GM19035 (cell line): ENCODE measurements at regions not wholly inside any gene's neighbourhood (a gene's known extent, or its start where the extent isn't known, plus 50 kb on each side); places are given as distances from the start of the nearest gene placed in this dataset.
"Not testable (repeated sequence)": the region's sequence is repeated elsewhere in the genome, so short reads cannot be mapped to it uniquely, and the experiment has no call there.

ENCODE experiments used
- ATAC-seq: cut with Tn5 transposase; IDR thresholded peaks from one replicate; pipeline ENCODE4 v1.9.1; 2021; ENCODE audit not compliant: unreplicated experiment

DNA sequence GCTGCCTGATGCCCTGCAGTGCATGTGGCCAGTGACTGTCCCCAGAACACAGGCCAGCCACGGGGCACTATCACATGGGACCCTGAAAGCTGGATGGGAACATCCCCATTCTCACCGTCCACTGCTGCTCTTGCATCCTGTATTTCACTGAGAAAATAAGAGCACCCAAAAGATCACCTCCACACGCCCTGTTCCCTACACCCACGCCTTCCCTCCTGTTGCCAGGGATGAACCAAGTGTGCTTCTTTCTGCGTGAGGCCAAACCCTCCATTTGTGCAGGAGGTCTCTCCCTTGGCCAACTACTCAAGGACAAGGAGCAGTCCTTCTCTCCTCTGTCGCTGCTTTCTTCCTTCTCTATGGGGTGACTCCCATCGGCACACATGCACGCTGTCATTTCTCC is 118.3 kb downstream of the LRRC37A3 start:
- not testable (repeated sequence) for ATAC-seq

DNA sequence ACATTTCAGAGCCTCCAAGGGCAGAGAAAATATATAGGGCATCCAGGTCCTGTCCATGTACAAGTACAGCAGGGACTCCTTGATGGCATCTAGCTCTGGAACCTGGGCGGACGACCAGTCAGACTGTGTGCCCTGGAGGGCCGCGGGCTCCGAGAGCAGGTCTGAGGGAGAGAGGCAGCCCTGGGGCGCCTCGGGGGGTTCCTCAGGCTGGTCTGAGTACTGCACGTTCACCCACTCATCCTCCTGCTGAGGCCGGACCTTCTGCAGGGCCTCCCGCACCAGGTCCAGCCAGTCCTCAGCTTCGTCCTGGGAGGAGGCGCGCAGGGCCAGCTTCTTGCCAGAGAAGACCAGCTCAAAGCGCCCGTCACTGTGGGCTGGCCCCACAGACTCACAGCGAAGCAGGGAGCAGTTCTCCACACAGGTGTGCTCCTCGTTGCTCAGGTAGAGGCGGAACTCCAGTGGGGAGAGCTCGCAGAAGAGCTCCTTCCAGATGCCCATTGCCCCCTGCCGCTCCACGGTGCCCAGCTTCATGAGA is 118.8 kb downstream of the LRRC37A3 start:
- ATAC-seq, result not testable (repeated sequence)

DNA sequence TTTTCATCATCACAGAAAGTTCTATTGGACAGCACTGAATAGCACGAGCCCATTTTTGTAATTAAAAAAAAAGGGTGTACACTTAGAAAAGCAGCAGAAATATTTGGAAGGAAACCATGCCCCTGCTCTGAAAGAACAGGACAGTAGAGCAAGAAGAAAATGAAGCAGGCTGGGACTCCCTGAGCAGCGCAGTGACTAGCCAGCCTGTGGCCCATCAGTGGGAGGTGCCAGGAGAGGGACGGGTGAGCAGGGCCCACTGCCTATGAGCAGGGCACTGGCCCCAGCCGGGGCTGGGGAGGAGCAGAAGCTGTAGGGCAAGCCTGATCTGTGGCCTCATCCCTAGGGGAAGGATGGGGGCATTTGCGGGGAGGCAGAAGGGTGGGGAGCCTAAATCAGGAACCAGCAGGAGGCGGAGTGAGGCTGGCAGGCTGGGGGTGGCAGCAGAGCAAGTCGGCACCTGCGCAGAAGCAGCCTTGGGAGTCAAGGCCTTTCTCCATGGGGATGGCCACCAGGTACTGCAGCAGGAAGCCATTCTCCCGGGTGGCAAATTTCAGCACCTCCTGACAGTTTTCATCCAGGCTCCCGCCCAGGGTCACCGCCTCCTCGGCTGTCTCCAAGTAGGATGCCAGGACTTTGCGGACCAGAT is 119.6 kb downstream of the LRRC37A3 start:
- not testable (repeated sequence) for ATAC-seq

DNA sequence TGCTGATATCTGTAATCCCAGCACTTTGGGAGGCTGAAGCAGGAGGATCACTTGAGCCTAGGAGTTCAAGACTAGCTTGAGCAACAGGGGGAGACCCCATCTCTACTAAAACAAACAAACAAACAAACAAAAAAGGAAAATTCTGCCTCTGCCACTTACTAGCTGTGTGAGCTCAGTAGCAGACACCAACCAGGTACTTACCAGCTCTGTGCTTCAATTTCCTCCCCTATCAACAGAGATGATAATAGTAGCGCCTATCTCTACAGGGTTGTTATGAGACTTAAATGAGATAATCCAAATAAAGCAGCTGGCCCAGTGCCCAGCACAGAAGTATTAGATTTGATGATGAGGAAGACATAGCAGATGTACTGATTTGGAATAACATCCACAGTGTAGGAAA is 120.3 kb downstream of the LRRC37A3 start:
- not testable (repeated sequence) for ATAC-seq

DNA sequence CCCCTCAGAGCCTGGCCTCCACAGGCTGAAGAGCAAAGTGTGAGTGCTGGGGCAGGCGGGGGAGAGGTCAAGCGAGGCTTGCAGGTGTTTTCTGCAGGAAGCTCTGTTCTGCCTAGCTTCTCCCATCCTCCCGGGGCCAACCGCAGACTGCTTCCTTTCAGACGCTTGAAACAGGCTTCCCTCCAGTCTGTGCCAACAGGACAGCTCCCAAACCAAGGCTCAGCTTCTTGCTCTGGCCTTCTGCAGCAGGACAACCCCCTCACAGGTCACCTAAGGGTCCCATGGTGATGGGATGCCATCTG is 120.8 kb downstream of the LRRC37A3 start:
- not testable (repeated sequence) for ATAC-seq

DNA sequence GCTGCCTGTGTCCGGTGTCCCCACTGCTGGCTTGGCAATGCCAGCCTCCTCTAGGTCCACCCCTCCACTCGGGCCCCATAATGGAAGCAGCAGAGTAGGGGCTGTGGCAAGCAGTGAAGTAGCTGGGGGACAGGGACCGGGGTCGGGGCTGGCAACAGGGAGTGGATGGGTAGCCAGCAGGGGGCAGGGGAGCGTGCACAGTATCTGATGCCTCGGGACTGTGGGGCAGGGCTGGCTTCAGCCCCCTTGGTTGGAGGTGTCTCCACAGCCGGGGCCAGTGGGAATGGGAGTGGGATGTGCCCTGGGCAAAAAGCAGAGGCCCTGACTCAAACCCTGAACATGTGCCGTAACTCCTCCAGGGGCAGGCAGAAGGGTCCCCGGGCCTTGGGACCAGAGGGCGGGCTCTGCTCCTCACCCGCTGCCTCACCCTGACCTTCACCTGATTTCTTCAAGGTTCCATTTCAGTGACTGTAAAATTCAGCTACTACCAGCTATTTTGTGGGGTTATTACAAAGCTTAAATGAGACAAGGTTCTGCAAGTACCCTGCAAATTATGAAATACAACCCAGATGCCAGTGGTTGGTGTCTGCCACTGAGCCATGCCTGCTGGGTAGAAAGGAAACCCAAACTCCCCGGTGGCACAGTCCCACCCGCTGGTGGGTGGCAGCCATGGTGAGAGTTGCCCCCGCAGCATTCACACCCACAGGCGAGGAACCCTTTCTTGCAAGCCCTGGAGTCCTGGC is 121.4 kb downstream of the LRRC37A3 start:
- not testable (repeated sequence) for ATAC-seq

DNA sequence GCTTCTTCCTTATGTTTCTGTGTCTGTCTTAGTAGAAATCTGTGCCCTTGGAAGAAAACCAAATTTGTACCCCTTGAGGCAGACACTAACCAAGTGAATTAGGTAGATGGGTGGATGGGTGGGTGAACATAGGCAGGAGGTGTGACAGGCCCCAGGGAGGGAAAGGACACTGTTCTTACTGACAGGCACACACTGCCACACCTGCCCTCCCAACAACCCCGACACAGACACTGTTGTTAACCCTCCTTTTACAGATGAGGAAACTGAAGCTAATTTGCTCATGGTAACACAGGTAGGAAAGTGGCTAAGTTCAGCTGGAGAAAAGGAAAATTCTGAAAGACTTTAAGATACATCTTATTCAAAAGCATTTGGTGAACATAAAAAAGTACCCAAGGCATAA is 123.9 kb downstream of the LRRC37A3 start:
- not testable (repeated sequence) for ATAC-seq

DNA sequence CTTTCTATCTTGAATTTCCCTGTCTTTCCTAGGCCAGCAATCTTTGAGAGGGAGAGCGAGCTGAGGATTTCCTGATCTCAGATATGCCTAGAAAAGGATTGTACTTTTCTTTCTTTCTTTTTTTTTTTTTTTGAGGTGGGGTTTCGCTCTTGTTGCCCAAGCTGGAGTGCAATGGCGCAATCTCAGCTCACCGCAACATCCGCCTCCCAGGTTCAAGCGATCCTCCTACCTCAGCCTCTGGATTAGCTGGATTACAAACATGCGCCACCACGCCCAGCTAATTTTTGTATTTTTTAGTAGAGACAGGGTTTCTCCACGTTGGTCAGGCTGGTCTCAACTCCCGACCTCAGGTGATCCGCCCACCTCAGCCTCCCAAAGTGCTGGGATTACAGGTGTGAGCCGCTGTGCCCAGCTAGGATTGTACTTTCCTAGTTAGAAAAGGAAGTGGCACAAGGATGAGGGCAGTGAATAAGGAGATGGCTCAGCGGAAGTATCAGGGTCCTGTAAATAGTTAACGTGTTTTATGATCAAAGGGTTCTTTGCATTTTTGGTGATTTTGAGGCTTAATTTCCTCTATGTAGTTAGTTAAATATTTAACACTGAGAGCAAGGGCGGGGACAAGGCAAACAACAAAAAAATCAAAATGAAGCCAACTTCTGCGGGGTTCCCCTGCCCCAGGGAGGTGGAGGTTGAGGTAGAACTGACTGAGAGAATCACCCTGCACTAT is 124.6 kb downstream of the LRRC37A3 start:
- ATAC-seq, result not testable (repeated sequence)

DNA sequence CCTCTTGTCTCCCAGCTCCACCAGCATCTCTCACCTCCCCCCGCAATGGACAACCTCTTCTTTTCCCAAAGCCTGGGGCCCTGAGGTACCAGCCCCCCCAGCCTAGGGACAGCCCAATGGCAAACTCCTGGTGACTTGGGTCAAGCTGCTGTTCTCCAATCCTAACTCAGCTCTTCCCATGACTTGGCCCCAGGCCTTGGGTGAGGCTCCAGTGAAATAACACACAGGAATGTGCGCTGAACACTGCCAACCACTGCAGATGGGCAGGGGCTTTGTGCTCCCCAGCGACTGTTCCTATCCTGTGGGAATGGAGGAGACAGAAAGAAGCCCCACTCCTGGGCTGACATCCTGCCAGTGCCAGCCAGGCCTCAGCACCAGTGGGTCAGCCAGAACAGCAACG is 125.2 kb downstream of the LRRC37A3 start:
- ATAC-seq, result not testable (repeated sequence)

DNA sequence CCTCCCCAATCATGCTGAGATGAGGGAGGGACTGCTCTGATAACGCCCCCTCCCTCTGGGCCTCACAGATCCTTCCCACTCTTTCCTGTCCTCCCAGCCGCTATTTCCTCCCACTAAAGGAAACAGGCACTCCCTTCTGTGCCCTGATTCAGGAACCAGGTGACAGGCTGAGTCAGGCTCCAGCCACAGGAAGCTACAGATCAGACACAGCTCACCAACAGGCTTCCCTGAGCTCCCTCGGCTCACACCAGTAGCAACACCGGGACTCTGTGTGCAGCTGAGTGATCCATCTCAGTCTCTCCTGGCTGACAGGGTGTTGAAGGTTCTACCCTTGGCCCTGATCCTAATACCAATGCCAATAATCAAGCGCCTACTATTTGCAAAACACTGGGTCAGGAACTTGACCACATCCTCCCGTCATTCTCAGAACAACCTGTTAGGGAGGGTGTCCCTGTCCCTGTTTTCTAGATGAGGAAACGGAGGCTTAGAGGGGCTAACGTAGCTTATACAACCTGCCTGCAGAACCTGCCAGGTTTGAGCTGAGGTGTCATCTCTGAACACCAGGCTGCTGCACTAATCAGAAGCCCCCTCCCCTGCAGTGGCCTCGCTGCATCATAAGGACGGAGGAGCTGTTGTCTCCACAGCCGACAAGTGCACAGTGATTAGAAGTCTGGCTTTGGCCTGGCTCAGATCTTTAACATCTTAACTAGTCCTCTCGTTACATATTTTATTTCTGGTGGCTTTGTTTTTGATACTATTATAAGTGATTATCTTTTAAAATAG is 126.3 kb downstream of the LRRC37A3 start:
- ATAC-seq, result not testable (repeated sequence)

DNA sequence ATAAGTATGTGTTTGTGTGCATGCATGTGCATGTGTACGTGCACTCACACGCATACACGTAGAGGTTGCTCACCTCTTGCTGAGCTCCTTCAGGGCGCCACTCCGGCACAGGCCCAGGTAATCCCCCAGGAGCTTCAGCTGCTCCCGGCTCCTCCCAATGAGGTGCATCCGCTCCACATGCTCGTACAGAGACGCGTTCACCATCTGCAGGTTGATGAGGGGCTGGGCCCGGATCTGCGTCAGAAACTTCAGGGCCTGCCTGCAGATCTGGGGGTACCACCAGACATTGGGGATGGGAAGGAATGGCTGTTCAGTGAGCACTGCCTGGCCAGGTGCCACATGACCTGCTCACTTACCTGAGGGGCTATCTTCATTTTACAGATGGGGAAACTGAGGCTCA is 127.0 kb downstream of the LRRC37A3 start:
- ATAC-seq, result not testable (repeated sequence)

DNA sequence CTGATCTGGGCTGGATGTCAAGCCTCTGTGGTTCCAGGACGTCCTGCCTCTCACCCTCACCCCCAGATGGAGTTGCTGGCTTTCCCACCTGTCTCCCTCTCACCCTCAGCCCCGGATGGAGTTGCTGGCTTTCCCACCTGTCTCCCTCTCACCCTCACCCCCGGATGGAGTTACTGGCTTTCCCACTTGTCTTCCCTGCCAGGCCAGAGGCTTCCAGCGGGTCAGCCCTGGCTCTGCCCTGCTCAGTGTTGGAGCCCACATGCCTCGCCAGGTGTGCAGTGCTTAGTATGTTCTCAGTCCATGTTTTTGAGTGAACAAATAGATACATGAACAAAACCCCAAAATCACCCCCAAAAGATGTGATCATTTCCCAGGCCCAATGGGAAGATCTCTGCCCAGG is 127.6 kb downstream of the LRRC37A3 start:
- ATAC-seq, result not testable (repeated sequence)

DNA sequence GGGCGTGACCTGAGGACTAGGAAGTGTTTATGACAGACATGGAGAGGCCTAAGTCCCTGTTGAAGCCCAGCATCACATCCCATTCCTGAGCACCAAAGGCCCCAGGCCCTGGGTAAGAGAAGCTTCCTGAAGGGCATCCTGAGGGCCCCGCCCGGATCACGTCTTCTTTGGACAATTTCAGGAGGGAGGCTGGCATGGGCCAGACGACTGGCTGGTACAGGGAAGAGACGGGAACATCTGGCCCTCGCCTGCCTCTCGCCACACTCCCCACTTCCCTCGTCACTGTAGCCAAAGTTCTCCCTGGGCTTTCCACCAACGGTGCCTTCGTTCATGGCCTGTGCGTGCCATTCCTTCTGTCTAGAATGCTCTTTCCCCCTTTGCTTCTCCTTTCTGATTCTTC is 128.1 kb downstream of the LRRC37A3 start:
- not testable (repeated sequence) for ATAC-seq

DNA sequence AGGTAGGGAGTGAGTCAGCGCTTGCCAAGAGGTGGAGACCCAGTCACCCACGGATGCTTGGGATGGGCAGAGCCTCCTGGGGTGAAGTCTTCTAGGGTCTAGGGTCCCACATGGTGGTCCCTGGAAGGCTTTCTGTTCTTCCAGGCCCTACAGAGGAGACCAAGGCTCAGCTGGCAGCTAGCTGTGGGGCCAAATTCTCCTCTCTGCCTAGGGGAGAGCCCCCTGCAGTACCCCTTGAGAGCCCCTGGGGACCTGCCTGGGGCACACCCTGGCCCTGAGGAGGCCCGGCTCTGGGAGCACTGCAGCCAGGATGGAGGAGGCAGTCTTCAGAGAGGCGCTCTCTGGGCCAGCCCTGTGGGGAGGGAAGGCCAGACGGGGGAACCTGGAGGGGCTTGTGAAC is 128.6 kb upstream of the SMURF2 start:
- not testable (repeated sequence) for ATAC-seq

DNA sequence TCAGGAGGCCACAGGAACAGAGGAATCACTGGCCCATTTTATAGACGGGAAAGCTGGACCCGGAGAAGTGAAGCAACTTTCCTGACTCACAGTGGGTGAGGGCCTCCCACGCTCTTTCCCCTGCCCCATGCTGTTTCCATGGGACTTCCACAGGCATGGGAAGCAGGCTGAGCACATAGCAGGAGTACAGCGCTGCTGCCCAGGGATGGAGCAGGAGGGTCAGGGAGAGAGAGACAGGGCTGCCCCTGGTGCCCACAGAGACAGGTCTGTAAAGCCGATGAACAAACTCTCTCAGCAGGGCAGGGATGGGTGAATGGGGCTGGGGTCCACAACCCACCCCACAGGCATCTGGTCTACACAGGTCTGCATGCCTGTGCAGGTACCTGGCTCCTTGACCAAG is 128.1 kb upstream of the SMURF2 start:
- ATAC-seq, result not testable (repeated sequence)

DNA sequence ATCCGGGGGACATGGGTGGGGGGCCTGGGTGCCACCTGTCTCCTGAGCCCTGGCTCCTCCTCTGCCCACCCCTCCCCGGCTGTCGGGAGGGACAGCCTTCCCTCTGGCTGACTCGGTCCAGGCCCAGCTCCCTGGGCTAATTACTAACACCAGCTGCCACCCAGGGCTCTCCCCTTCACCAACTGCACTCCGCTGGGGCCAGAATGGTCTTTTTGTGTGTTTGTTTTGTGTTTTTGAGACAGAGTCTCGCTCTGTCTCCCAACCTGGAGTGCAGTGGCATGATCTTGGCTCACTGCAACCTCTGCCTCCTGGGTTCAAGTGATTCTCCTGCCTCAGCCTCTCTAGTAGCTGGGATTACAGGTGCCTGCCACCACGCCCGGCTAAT is 126.9 kb upstream of the SMURF2 start:
- not testable (repeated sequence) for ATAC-seq

DNA sequence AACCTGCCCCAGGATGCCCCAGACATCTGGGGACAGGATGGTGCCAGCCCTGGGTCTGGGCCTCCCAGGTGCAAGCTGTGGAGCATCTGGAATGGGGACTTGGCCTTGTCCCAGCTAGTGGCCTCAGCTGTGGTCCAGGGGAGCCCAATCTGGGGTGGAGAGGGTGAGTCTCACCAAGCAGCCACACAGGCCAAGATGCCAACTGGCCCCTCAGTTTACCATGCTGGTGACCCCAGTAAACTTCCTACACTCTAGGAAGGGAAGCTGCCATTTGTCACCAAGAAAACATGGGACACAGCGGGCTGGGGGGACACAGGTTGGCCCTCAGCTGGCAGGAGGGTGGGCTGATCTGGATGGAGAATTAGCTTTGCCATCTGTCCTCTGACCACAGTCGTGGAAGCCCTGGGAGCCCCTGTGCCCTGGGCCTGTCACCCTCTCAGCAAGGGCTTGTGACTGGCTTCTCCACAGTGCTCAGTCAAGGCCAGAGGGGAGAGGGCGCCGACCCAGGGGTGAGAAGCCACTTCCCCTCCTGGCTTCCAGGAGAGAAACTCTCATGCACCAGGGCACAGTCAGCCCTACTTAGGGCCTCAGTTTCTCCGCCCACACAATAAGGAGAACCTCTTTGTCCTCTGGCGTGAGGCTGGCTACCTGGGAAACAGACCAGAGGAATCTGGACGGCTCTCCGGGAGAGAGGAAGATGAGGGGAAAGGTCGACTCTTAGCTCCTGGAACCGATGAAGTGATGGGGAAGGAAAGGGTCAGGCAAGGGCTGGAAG is 126.4 kb upstream of the SMURF2 start:
- no peak for ATAC-seq

DNA sequence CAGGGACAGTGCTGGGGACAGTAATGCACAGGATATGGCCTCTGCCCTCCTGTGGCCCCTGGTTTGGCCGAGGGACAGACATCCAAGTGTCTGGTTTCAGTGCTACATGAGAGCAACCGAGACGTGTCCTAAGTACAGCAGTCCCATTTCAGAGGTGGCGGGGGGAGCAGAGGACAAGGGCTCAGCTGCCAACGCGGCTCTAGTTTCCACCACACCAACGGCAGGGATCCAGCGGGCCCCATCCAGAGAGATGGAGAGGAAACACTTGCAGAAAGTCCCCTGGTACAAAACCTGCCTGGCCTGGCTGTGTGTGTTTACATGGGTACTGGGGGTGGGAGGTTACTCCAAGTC is 125.8 kb upstream of the SMURF2 start:
- no peak for ATAC-seq

DNA sequence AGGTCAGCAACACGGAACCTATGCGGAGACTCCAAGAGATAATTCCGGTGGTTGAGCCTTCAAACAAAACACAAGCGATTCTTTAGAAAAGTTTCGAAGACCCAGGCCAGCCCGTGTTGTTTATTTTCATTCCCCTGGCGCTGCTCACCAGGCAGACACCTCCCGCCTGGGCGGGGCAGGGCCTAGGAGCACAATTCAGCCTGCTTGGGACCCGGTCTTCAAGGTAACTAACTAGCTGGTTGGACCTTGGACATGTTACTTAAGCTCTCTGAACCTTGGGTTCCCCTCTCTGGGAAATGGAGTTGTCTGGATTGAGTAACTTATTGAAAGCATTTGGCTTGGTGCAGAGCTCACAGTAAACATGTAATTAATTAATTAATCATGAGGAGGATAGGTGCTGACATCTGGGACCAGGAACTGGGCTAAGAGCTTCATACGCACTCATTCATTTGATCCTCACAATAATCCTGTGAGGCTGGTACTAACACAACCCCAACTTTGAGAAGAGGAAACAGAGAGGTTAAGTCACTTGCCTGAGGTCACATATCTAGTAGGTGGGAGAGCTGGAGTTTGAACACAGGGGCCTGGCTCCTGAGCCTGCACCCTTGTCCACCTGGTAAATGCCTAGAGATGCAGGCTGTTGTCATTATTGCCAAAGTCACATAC is 125.3 kb upstream of the SMURF2 start:
- no peak for ATAC-seq

DNA sequence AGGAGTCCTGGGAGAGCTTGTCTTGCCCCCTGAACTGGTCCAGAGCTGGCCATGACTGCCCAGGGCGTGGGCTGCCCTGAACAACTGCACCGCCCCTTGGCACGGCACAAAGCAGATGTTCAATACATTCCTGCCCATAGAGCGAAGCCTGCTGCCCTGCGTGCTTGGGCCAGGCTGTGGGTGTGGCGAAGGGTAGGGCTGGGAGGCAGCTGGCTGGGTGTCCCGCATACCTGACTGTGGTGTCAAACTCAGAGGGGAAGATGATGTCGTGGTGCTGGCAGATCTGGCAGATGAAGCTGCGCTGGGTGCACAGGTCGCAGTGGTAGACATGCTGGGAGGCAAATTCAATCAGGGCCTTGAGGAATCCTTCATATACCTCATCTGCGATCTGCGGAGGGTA is 124.2 kb upstream of the SMURF2 start:
- no peak for ATAC-seq
